GM21786 (cell line): ENCODE measurements at regions not wholly inside any gene's neighbourhood (a gene's known extent, or its start where the extent isn't known, plus 50 kb on each side); places are given as distances from the start of the nearest gene placed in this dataset.

Source experiments
- ATAC-seq: cut with Tn5 transposase; IDR thresholded peaks from one replicate; pipeline ENCODE4 v1.9.1; 2021; ENCODE audit not compliant: unreplicated experiment

DNA sequence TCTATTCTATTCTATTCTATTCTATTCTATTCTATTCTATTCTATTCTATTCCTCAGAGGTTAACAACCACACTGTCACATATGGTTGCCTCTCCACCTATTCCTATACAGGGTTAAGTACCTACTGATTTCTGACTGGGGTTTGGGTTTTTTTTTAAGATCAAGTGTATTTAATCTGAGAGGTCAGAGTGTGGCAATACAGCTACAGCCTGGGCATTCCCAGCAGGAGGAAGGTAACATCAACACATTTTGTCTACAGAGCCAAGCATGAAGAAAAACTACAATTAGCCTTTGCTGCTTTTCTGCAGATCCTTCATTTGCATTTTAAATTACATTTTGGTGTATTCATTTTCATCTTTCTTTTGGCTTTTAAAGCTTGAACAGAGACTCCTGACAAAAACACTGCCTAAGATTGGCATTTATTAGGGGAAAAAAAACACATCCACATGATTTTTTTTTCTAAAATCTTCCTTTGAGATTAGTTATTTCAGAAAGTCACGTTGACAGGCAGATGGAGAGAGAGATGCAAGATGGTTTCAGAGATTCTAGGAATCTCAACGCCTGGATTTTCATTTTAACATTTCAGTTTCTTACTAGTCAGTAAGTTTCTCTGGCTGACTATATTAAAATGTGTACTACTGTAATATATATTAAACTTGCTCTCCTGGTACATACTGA lies 255.9 kb upstream of the TET2 start:
- ATAC-seq = no peak

DNA sequence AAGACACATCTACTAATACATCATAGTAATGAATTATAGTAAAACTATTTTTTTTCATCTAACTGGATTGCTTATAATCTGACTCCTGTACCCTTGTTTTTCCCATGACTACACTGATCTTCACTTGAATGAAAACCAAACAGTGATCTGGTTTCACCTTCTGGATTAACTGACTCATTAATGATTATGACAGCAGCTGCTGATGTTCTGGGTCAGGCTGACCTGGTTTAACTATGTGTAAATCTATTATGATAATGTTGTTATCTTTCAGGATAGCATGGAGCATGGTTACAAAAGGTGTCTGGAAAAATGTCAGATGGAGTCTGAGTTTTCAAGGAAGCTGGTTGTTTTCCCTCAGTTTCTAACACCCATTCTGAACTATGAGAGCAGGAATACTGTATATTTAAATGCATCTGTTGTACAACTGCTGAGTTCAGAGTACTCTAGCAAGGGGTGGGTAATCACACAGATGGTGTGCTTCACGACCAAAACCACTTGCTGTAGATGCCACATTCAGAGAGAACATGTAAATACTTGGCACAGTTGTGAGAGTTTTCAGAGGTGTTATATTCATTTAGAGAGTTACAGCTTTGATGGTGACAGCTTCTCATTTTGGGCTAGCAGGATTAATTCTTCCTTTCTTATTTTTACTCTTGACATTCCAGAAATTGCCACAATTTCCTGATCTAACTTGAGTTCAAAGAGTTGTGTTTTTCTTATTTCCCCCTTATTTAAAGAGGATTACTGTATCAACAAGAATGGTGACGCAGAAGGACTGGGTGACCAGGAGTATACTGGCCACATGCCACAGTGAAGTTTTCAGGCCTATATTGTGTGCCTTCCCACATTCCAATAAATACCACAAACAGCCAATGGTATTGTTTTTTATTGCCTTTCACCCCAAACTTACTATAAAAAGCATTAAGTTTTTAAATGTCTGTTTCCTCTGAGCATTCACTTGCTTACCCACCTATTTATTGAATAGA lies 249.7 kb upstream of the TET2 start:
- ATAC-seq = peak; percentile 60

DNA sequence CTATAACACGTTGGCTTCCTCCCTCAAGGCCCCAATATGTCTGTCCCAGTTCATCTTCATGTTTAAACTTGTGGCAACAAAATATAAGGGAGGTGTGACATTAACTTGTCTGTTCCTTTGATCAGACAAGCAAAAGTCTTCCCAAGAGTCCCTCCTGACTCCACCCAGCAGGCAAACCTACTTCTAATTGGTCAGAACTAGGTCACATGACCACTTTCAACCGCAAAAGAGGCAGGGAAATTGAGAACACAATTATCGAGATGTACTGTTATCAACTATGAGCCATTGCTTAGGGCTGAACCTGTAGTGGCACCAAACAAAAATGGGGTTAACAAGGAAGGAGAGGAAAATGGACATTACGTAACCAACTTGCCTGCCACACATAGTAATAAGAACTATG lies 246.8 kb upstream of the TET2 start:
- no peak for ATAC-seq

DNA sequence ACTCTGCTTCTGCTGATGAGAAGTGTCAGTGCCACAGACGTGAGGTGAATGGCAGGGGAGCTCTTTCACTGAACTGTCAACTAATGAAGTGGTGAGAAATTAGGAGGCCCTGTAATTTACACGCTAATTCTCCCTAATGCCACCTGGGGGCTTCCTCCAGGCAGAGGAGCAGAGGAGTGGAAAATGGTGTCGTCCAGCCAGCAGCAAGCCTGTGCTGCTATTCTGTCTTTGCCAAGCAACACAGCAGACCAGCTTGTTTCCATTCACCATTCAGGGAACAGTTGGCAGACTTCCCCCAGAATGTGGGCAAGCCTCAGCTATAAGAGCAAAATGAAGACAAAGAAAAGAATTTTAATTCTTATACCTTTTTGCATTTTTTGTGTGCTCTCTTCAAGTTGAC lies 245.2 kb upstream of the TET2 start:
- no peak for ATAC-seq

DNA sequence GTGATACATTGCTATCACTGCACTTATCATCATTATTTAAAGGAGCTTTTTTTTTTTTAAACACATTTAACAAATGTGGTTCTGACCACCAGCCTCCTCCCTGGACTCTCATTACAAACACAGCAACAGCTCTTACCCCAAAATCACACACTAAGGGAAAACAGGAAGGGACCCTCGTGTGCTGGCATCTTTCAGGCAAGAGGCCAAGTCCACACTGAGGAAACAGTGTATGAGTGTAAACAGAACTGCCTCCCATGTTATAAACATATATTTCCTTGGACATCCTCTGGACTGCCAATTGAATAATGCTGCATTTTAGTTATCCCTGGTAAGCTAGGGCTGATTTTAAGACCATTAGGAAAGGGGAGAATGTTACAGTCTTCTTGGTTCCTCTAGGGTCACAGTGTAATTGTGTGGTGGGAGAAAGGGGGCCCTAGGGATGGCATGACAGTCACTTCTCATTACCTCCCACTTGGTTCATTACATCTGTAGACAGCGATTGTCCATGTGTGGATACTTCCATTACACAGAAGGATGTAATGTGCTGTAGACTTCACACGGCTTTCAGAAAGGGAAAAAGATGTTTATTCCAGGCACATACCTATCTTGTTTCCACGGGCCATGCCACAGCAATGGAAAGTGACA lies 244.6 kb upstream of the TET2 start:
- ATAC-seq = no peak

DNA sequence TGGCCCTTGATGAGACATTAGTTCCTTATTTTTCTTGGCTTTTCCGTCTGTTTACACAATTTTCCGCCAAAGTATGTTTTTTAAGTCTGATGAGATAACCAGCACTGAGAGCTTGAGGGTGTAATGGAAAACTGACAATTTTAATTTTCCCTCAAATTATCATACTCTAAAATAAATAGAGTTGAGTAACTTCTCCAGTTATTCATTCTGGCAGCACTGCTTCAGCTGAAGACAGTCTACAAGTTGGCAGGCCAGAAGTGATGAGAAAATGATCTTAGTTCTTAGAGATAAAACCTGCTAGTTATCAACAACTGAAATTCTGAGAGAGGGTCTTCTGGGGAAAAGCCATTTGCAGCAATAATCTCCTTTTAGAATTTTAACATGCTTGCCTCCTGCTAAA lies 241.6 kb upstream of the TET2 start:
- ATAC-seq = no peak

DNA sequence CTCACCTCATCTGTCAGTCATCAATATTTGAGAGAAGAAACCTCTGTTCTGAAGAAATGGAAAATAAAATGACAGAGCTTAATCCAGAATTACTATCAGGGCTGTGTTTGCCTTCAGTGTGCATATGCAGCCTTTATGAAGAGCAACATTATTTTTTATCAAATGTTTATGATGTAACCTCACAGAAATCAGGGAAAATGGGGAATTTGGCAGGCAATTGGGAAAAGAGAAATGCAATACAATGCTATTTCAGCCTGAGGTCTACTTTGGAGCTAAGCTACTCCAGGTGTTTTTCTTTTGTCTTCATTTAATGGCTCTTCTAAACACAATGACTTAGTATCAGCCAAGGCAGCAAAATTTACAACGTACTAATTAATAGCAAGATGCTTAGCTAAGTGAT lies 241.1 kb upstream of the TET2 start:
- ATAC-seq = no peak

DNA sequence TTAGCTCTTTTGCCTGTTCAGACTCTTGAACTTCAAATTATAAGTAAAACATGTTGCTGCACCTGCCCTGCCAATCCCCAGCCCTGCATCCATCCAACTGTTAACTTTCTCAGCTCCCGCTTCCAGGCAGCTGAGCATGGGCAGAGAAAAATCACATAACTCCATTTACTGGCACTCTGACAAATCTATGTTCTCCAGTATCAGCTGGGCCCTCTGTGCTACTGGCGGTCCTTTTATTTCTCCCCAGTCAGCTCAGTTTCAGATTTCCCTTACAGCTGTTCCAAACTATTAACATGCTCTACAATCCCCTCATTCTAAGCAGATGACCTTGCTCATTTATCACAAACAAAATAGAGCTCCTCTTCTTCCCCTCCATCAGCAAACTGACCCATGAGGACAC lies 240.4 kb upstream of the TET2 start:
- no peak for ATAC-seq

DNA sequence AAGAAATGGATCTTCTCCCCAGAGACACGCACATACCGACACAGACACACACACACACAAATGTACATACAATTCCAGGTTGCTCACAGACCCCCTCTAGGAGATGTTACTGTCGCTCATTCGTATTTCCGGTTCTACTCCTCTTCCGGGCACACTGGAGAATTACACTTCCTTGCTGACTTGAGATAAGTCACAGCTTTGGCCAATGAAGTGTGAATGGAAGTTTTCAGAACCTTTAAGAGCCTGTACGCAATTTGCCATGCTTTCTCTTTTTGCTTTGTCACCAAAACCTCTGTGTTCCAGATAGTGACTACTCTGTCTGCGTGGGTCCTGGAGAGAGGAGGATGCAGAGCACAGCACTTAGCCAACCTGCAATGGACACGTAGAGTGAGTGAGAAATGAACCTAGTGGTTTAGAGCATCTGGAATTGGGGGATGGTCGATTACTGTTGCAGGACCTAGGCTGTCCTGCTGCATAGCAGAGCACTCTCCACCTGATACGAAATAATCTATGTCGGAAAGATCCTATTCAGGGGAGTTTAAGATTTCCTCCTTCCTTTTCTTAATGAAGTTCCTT lies 239.5 kb upstream of the TET2 start:
- no peak for ATAC-seq

DNA sequence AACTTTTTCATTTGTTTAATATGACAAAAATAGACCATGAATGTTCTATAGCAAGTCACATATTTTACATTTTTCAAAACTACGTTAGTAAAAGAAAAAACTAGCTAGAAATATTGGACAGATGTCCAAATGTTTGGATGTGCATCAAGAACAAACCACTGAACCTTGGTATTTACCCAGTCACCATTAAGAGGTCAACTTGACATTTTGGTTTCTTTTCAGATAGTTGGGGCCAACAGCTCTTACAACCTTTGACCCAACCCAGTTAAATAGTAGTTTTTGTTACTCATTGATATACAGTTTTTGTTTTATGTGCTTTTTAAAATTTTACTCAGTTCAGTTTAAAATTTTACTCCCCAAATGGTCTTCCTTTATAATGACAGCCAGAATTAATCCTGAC lies 238.7 kb upstream of the TET2 start:
- no peak for ATAC-seq

DNA sequence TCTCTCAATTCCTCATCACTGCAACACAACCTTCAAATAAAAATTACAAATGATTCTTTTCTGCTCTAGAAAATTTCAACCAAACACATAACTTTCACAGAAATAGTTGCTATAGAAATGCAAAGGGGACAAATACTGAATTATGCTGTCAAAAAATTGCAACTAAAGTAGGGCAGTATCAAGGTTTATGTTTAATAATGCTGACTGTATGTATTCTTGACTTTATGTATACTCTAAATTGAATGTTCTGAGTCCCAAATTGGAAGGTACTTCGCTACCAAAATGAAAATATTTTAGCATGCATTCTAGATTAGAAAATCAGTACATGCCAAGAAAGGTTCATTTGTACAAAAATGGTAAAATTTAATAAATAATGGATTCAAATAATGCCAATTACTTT lies 237.3 kb upstream of the TET2 start:
- ATAC-seq = no peak

DNA sequence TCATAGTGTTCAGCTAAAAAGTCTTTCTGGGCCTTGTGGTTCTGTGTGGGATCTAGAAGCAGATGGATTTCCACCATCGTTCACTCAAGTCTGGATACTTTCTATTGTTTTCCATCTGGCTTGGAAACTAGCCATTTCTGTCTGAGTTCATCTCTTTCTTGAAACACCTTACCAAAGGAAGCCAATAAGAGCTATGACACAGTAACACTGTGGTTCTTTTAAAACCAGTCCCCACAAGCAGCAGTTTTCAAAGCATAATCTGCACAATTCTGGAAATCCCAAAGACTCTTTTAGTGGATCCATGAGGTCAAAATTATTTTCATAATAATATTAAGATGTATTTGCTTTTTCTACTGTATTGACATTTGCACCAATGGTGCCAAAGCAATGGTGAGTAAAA lies 234.2 kb upstream of the TET2 start:
- ATAC-seq = no peak

DNA sequence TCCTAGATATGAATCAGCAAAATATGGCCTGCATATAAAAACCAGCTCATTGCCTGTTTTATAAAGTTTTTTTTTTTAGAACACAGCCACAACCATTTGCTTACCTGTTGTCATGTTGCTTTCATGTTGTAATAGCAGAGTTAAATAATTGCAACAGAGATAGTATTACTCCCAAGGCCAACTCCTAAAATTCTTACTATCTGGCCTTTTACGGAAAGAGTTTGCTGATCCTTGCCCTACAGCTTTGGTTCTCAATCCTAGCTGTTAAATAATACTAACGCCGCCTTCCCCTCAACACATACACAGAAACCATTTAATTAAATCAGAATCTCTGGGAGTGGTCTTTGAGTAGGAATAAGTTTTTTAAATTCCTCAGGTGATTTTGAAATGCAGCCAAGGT lies 231.3 kb upstream of the TET2 start:
- no peak for ATAC-seq

DNA sequence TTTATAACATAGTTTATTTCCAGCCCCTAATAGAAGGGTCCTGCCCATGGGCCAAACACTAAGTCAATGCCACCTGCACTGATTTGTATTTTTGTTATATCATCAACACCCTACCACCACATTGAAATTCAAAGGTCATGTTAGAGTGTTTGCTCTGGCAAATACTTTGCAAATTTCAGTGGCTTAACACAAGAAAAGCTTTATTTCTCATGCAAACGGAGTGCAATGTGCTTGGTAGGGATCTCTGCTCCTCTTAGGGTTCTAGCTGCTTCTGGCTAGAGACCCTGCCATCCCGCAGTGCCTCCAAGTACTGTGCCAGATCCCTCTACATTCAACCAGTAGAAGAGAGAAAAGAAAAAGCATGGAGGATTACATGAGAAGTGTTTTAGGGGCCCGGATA lies 230.8 kb upstream of the TET2 start:
- no peak for ATAC-seq

DNA sequence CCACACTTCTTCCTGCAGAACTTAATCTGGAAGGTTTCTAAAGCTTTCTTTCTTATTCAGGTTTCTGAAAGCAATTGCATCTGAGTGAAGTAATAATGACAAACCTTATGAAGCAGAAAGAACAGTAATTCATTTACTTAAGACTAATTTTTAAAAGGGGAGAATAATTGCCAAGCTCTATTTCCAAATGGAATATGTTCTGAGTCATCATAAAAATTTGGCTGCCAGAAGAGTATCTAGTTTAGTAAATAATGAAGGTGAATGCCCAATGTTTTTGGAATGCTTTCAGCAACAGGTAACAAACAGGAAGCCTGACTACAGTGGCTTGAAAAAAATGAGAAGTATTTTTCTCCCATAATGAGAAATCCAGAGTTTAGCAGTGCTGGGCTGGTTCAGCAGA lies 227.3 kb upstream of the TET2 start:
- no peak for ATAC-seq

DNA sequence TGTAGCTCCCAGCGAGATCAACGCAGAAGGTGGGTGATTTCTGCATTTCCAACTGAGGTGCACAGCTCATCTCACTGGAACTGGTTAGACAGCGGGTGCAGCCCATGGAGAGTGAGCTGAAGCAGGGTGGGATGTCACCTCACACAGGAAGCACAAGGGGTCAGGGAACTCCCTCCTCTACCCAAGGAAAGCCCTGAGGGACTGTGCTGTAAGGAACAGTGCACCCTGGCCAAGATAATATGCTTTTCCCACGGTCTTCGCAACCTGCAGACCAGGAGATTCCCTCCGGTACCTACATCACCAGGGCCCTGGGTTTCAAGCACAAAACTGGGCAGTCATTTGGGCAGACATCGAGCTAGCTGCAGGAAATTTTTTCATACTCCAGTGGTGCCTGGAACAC lies 216.4 kb upstream of the TET2 start:
- peak; percentile 8 for ATAC-seq

DNA sequence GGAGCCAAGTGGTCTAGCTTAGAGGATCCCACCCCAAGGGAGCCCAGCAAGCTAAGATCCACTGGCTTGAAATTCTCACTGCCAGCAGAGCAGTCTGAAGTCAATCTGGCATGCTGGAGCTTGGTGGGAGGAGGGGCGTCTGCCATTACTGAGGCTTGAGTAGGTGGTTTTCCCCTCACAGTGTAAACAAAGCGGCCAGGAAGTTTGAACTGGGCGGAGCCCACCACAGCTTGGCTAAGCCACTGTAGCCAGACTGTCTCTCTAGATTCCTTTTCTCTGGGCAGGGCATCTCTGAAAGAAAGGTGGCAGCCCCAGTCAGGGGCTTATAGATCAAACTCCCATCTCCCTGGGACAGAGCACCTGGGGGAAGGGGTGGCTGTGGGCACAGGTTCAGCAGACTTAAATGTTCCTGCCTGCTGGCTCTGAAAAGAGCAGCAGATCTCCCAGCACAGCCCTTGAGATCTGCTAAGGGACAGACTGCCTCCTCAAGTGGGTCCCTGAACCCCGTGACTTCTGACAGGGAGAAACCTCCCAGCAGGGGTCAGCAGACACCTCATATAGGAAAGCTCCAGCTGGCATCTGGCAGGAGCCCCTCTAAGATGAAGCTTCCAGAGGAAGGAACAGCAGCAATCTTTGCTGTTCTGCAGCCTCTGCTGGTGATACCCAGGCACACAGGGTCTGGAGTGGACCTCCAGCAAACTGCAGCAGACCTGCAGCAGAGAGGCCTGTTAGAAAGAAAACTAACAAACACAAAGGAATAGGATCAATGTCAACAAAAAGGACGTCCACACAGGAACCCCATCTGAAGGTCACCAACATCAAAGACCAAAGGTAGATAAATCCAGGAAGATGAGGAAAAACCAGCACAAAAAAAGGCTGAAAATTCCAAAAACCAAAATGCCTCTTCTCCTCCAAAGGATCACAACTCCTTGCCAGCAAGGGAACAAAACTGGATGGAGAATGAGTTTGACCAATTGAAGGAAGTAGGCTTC lies 215.6 kb upstream of the TET2 start:
- ATAC-seq = peak; percentile 78

DNA sequence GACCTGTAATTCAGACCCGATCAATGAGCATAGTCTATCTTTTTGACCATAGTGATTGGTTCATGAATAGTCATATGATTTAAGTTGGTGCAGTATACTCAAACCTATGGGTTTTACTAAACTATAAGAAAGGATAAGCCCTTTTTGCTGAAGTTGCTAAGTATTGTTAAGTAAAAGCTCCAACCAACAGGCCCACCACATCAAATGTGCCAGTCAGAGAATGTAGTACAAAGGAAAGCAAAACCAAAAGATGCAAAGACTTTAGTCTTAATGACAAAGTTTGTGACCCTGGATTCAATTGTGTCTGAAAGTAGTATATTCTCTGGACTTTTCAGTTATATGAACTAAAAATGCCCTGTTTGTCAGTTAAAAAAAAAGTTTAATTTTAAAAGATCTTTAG lies 208.1 kb upstream of the TET2 start:
- ATAC-seq = no peak

DNA sequence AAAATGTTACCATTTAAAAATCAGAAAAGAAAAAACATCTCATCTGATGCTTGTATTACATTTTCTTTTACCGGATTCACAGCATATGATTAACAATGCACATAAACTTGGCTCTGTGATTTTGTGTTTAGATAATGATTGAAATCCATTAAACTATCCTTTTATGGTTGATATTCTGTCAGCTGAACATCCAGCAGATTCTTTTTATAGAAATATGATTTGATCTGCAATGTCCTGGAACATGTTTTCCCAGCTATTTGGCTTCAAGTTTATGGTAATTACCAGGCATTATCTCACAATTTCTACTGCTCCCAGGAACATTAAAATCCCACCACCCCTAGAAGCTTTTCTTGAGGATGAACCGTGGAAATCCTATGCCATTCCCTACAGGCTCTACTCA lies 205.7 kb upstream of the TET2 start:
- ATAC-seq = no peak

DNA sequence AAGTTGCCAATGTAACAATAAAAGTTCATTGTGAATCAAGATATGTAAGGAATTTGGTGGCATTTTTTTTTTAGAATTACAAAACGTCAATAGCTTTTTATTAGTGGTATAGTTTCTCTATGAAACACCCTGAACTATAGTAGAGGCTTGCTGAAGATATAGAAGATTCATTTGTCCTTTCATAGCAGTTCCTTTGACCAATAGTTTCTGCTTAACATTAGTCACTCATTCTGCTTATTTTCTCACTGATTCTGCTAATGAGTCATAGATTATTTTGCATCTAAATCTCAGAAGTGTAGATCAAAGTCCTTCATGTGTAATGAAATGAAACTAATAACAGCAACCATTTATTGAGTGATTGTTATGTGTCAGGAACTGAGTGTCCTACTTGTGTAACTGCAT lies 205.0 kb upstream of the TET2 start:
- ATAC-seq = peak; percentile 49
